ENCODE measurements at regions not wholly inside any gene's neighbourhood (a gene's known extent, or its start where the extent isn't known, plus 50 kb on each side); places are given as distances from the start of the nearest gene placed in this dataset.

GRCh38 chr5:8033261-8033660, 164.3 kb downstream of the MTRR start:
- intact Hi-C loops (cut with DNase I) = no loop called here

GRCh38 chr5:8034852-8035251, 165.9 kb downstream of the MTRR start:
- intact Hi-C loops (cut with DNase I) = no loop called here

More at GRCh38 chr5:8033261-8033660, 164.3 kb downstream of the MTRR start:
- DNase-seq (ENCODE audit: low spot score) = no peak

GRCh38 chr5:8048920-8049319, 180.0 kb downstream of the MTRR start:
- intact Hi-C loops (cut with DNase I) = no loop called here
- no peak for DNase-seq (ENCODE audit: low spot score)

More at GRCh38 chr5:8034852-8035251, 165.9 kb downstream of the MTRR start:
- no peak for DNase-seq (ENCODE audit: low spot score)

GRCh38 chr5:8050616-8051175, 181.7 kb downstream of the MTRR start:
- no peak for DNase-seq (ENCODE audit: low spot score)
- intact Hi-C loops (cut with DNase I) = no loop called here

- intact Hi-C loops (cut with DNase I) = no loop called here
- no peak for DNase-seq (ENCODE audit: low spot score)
Measured at GRCh38 chr5:8053270-8053669, 184.3 kb downstream of the MTRR start.

GRCh38 chr5:8057769-8058168, 188.8 kb downstream of the MTRR start:
- intact Hi-C loops (cut with DNase I) = no loop called here

GRCh38 chr5:8058616-8059190, 189.8 kb downstream of the MTRR start:
- no peak for DNase-seq (ENCODE audit: low spot score)
- intact Hi-C loops (cut with DNase I) = no loop called here

More at GRCh38 chr5:8057769-8058168, 188.8 kb downstream of the MTRR start:
- DNase-seq (ENCODE audit: low spot score) = no peak

GRCh38 chr5:8059337-8059736, 190.4 kb downstream of the MTRR start:
- intact Hi-C loops (cut with DNase I) = no loop called here

GRCh38 chr5:8060235-8060952, 191.4 kb downstream of the MTRR start:
- intact Hi-C loops (cut with DNase I) = no loop called here

More at GRCh38 chr5:8059337-8059736, 190.4 kb downstream of the MTRR start:
- DNase-seq (ENCODE audit: low spot score) = no peak

GRCh38 chr5:8060953-8061429, 192.0 kb downstream of the MTRR start:
- intact Hi-C loops (cut with DNase I) = no loop called here
- no peak for DNase-seq (ENCODE audit: low spot score)

More at GRCh38 chr5:8060235-8060952, 191.4 kb downstream of the MTRR start:
- no peak for DNase-seq (ENCODE audit: low spot score)

- intact Hi-C loops (cut with DNase I) = no loop called here
- no peak for DNase-seq (ENCODE audit: low spot score)
Measured at GRCh38 chr5:8062521-8062920, 193.6 kb downstream of the MTRR start.

GRCh38 chr5:8068078-8068477, 199.1 kb downstream of the MTRR start:
- intact Hi-C loops (cut with DNase I) = no loop called here
- DNase-seq (ENCODE audit: low spot score) = no peak

GRCh38 chr5:8070138-8070537, 201.2 kb downstream of the MTRR start:
- intact Hi-C loops (cut with DNase I) = no loop called here
- no peak for DNase-seq (ENCODE audit: low spot score)

- no peak for DNase-seq (ENCODE audit: low spot score)
- intact Hi-C loops (cut with DNase I) = no loop called here
Measured at GRCh38 chr5:8079056-8079455, 210.1 kb downstream of the MTRR start.

GRCh38 chr5:8081179-8081578, 212.2 kb downstream of the MTRR start:
- no peak for DNase-seq (ENCODE audit: low spot score)
- intact Hi-C loops (cut with DNase I) = no loop called here

GRCh38 chr5:8093669-8094068, 224.7 kb downstream of the MTRR start:
- intact Hi-C loops (cut with DNase I) = no loop called here
- DNase-seq (ENCODE audit: low spot score) = no peak

GRCh38 chr5:8094304-8094703, 225.4 kb downstream of the MTRR start:
- intact Hi-C loops (cut with DNase I) = no loop called here
- no peak for DNase-seq (ENCODE audit: low spot score)

GRCh38 chr5:8097146-8097545, 228.2 kb downstream of the MTRR start:
- DNase-seq (ENCODE audit: low spot score) = no peak
- intact Hi-C loops (cut with DNase I) = no loop called here

GRCh38 chr5:8098081-8098480, 229.1 kb downstream of the MTRR start:
- intact Hi-C loops (cut with DNase I) = no loop called here

GRCh38 chr5:8102714-8103113, 233.8 kb downstream of the MTRR start:
- intact Hi-C loops (cut with DNase I) = no loop called here
- no peak for DNase-seq (ENCODE audit: low spot score)

More at GRCh38 chr5:8098081-8098480, 229.1 kb downstream of the MTRR start:
- DNase-seq (ENCODE audit: low spot score) = no peak
